ENCODE measurements at regions not wholly inside any gene's neighbourhood (a gene's known extent, or its start where the extent isn't known, plus 50 kb on each side); places are given as distances from the start of the nearest gene placed in this dataset.

GRCh38 chr1:106568201-106568974 lies 488.1 kb upstream of the PRMT6 start:
- no peak for DNase-seq (ENCODE audit: low spot score)

- no peak for DNase-seq (ENCODE audit: low spot score)
These were observed 485.4 kb upstream of the PRMT6 start for GRCh38 chr1:106571109-106571508.

- DNase-seq (ENCODE audit: low spot score) = no peak
These were observed 472.4 kb upstream of the PRMT6 start for GRCh38 chr1:106584107-106584506.

- DNase-seq (ENCODE audit: low spot score) = no peak
These were observed 471.8 kb upstream of the PRMT6 start for GRCh38 chr1:106584676-106585075.

- DNase-seq (ENCODE audit: low spot score) = no peak
These were observed 455.8 kb upstream of the PRMT6 start for GRCh38 chr1:106600626-106601025.

GRCh38 chr1:106603616-106604015 lies 452.9 kb upstream of the PRMT6 start:
- no peak for DNase-seq (ENCODE audit: low spot score)

- DNase-seq (ENCODE audit: low spot score) = no peak
These were observed 447.6 kb upstream of the PRMT6 start for GRCh38 chr1:106608841-106609240.

GRCh38 chr1:106613068-106613467 lies 443.4 kb upstream of the PRMT6 start:
- no peak for DNase-seq (ENCODE audit: low spot score)

GRCh38 chr1:106613861-106614260 lies 442.6 kb upstream of the PRMT6 start:
- DNase-seq (ENCODE audit: low spot score) = no peak

- no peak for DNase-seq (ENCODE audit: low spot score)
These were observed 441.0 kb upstream of the PRMT6 start for GRCh38 chr1:106615473-106615872.

GRCh38 chr1:106619080-106619826 lies 437.2 kb upstream of the PRMT6 start:
- no peak for DNase-seq (ENCODE audit: low spot score)

GRCh38 chr1:106619827-106620134 lies 436.7 kb upstream of the PRMT6 start:
- DNase-seq (ENCODE audit: low spot score) = no peak

- DNase-seq (ENCODE audit: low spot score) = peak; percentile 1
These were observed 435.9 kb upstream of the PRMT6 start for GRCh38 chr1:106620521-106620954.

- no peak for DNase-seq (ENCODE audit: low spot score)
These were observed 434.6 kb upstream of the PRMT6 start for GRCh38 chr1:106621853-106622252.

- DNase-seq (ENCODE audit: low spot score) = no peak
These were observed 418.9 kb upstream of the PRMT6 start for GRCh38 chr1:106637566-106637965.

GRCh38 chr1:106646261-106646784 lies 410.2 kb upstream of the PRMT6 start:
- DNase-seq (ENCODE audit: low spot score) = no peak

GRCh38 chr1:106646816-106647215 lies 409.7 kb upstream of the PRMT6 start:
- no peak for DNase-seq (ENCODE audit: low spot score)

- DNase-seq (ENCODE audit: low spot score) = no peak
These were observed 405.3 kb upstream of the PRMT6 start for GRCh38 chr1:106651028-106651762.

GRCh38 chr1:106659490-106660244 lies 396.8 kb upstream of the PRMT6 start:
- DNase-seq (ENCODE audit: low spot score) = no peak

GRCh38 chr1:106675558-106675957 lies 380.9 kb upstream of the PRMT6 start:
- DNase-seq (ENCODE audit: low spot score) = no peak

- no peak for DNase-seq (ENCODE audit: low spot score)
These were observed 380.5 kb upstream of the PRMT6 start for GRCh38 chr1:106676021-106676420.

GRCh38 chr1:106677181-106677580 lies 379.3 kb upstream of the PRMT6 start:
- DNase-seq (ENCODE audit: low spot score) = no peak

All from SW480 (cell line).